NCI-H82 treated with DMSO at 0.1 percent for 48 hours (cell line): ENCODE measurements at regions not wholly inside any gene's neighbourhood (a gene's known extent, or its start where the extent isn't known, plus 50 kb on each side); places are given as distances from the start of the nearest gene placed in this dataset.
A peak's percentile ranks its signal among the peaks of the same experiment; 100 is the strongest.

Experiments used
- DNase-seq: peaks from one replicate; lab custom pipeline; 2025; ENCODE audit not compliant: unreplicated experiment; lab: John Stamatoyannopoulos, UW

- no peak for DNase-seq
These were observed 53.8 kb upstream of the PLAAT1 start for GRCh38 chr3:193187070-193187722.

- DNase-seq = peak; percentile 95
These were observed 50.8 kb upstream of the PLAAT1 start for GRCh38 chr3:193190146-193190786.
